K562 (cell line): ENCODE measurements at regions not wholly inside any gene's neighbourhood (a gene's known extent, or its start where the extent isn't known, plus 50 kb on each side); places are given as distances from the start of the nearest gene placed in this dataset.

Source experiments
- ATAC-seq: fragments of 200-7000 bp; cut with Tn5 transposase; 3 replicates; pipeline ENCODE4 v1.9.1; 2020; ENCODE audit warnings: moderate library complexity
- BruUV-seq: library from RNA; stranded (reverse); fragments of 400-500 nt; replicated peaks from 2 replicates; lab custom pipeline; 2021; lab: Mats Ljungman, UMichigan
- CTCF ChIA-PET: fragments of 300-600 bp; formaldehyde crosslinking; extraction: SDS; loops from one replicate; lab custom pipeline; 2021; ENCODE audit warnings: low intra/inter-chr PET ratio; lab: Yijun Ruan, JAX
- POLR2A ChIA-PET: fragments of 300-600, 350-650 bp; sonication (Branson Sonifier 250); formaldehyde crosslinking; extraction: SDS; loops from one replicate; lab custom pipeline; 2021; ENCODE audit warnings: antibody characterized with exemption, inconsistent platforms; lab: Yijun Ruan, JAX
- DNase-seq, 4 experiments: peaks; one replicate each; pipeline versions ENCODE4 v3.0.0 to v3.0.0-alpha.2; 2011 to 2018; ENCODE audit warnings: low spot score in 3 of 4, mixed read lengths in 3 of 4; ENCODE audit errors: extremely low read depth in 1 of 4
- FAIRE-seq: peaks from 2 replicates; lab custom pipeline; 2011; peaks lifted over from hg19 to GRCh38; lab: Jason Lieb, UNC
- H2AFZ ChIP-seq: 2 replicates; pipeline ENCODE4 v1.6.0; 2011; ENCODE audit warnings: low read depth, low read length, control low read depth, inconsistent platforms
- H3K27ac ChIP-seq: fragments of 200-600 bp; 3 replicates; pipeline ENCODE4 v1.8.0; 2011; ENCODE audit warnings: low read depth, mild to moderate bottlenecking, control low read depth, inconsistent platforms, low read length, moderate library complexity, mixed read lengths; ENCODE audit errors: extremely low read depth
- H3K27me3 ChIP-seq, 2 experiments: fragments of 300-600 bp in 1 of 2; 2 replicates in 1 of 2; 3 replicates in 1 of 2; pipeline versions ENCODE4 v1.6.0 to v1.8.0; 2011; ENCODE audit warnings: inconsistent platforms in 2 of 2, low read length in 2 of 2, mild to moderate bottlenecking in 1 of 2, mixed read lengths in 1 of 2, moderate library complexity in 1 of 2; ENCODE audit not compliant: control insufficient read depth in 2 of 2, insufficient read depth in 2 of 2
- H3K36me3 ChIP-seq: fragments of 300-600 bp; 3 replicates; pipeline ENCODE4 v1.8.0; 2011; ENCODE audit warnings: mild to moderate bottlenecking, low read length, inconsistent platforms; ENCODE audit not compliant: control insufficient read depth, insufficient read depth
- H3K4me1 ChIP-seq, 2 experiments: fragments of 200-600 bp in 1 of 2; replicated peaks in 1 of 2; 2 replicates in 1 of 2; 3 replicates in 1 of 2; pipeline versions ENCODE4 v1.5.1 to v1.8.0; 2011; ENCODE audit warnings: inconsistent platforms in 2 of 2, low read length in 2 of 2, mild to moderate bottlenecking in 1 of 2, mixed read lengths in 1 of 2, moderate library complexity in 1 of 2; ENCODE audit not compliant: control insufficient read depth in 2 of 2, insufficient read depth in 2 of 2
- H3K4me2 ChIP-seq: 2 replicates; pipeline ENCODE4 v1.6.1; 2011; ENCODE audit warnings: low read length, control low read depth, inconsistent platforms, mixed read lengths; ENCODE audit not compliant: insufficient read depth
- H3K4me3 ChIP-seq: fragments of 200-600 bp; sonication (generic), shearing (Covaris generic); 2 replicates; pipeline ENCODE4 v1.5.1; 2016; ENCODE audit warnings: control low read depth, inconsistent platforms
- H3K79me2 ChIP-seq: fragments of 200-600 bp; 3 replicates; pipeline ENCODE4 v1.8.0; 2011; ENCODE audit warnings: low read length, inconsistent platforms; ENCODE audit not compliant: control insufficient read depth, insufficient read depth
- H3K9ac ChIP-seq, 2 experiments: 2 replicates each; pipeline versions ENCODE4 v1.6.0 to v1.6.1; 2011; ENCODE audit warnings: low read depth in 2 of 2, low read length in 2 of 2, control low read depth in 1 of 2, inconsistent platforms in 1 of 2, mild to moderate bottlenecking in 1 of 2, mixed read lengths in 1 of 2; ENCODE audit not compliant: insufficient read depth in 1 of 2
- H3K9me1 ChIP-seq: one replicate; pipeline ENCODE4 v1.6.0; 2011; ENCODE audit warnings: inconsistent platforms, mild to moderate bottlenecking, low read length, moderate library complexity; ENCODE audit not compliant: control insufficient read depth, insufficient read depth
- H3K9me3 ChIP-seq: replicated peaks from 2 replicates; pipeline ENCODE4 v1.5.1; 2011; ENCODE audit warnings: low read depth, low read length, inconsistent platforms; ENCODE audit not compliant: control insufficient read depth, insufficient read depth
- H4K20me1 ChIP-seq: replicated peaks from 2 replicates; pipeline ENCODE4 v1.6.1; 2011; ENCODE audit warnings: low read length, inconsistent platforms, mixed read lengths; ENCODE audit not compliant: control insufficient read depth, insufficient read depth
- ATF7 ChIP-seq: fragments of 450-650 bp; IDR thresholded peaks from 2 replicates; pipeline ENCODE4 v1.7.1; 2014; ENCODE audit warnings: mild to moderate bottlenecking, moderate library complexity
- CBFA2T3 ChIP-seq: fragments of 450-650 bp; IDR thresholded peaks from 2 replicates; pipeline ENCODE4 v1.6.1; 2017
- CREBBP ChIP-seq: IDR thresholded peaks from one replicate; pipeline ENCODE4 v1.6.1; 2012; ENCODE audit warnings: low read depth, mild to moderate bottlenecking, control low read depth, inconsistent platforms, low read length
- E2F1 ChIP-seq: sonication (generic); formaldehyde crosslinking; IDR thresholded peaks from 2 replicates; pipeline ENCODE4 v1.8.1; 2023; ENCODE audit warnings: mild to moderate bottlenecking, missing genetic modification reagents, moderate library complexity
- HMG20B ChIP-seq: fragments of 250-450 bp; sonication (Bioruptor Pico); IDR thresholded peaks from 2 replicates; pipeline ENCODE4 v1.5.0; 2021; ENCODE audit warnings: mild to moderate bottlenecking
- HSF4 ChIP-seq: fragments of 250-450 bp; sonication (Bioruptor Pico); IDR thresholded peaks from 2 replicates; pipeline ENCODE4 v2.1.2; 2022; ENCODE audit warnings: mild to moderate bottlenecking, moderate library complexity, borderline replicate concordance
- KLF1 ChIP-seq: fragments of 450-650 bp; IDR thresholded peaks from 2 replicates; pipeline ENCODE4 v1.6.1; 2016; ENCODE audit warnings: missing genetic modification characterization, missing compliant biosample characterization
- MAFF ChIP-seq: IDR thresholded peaks from 2 replicates; pipeline ENCODE4 v1.6.1; 2012; ENCODE audit warnings: low read length, improper control_type of control experiment
- MAFG ChIP-seq: fragments of 450-650 bp; conservative IDR thresholded peaks from 2 replicates; pipeline ENCODE4 v1.6.1; 2016; ENCODE audit warnings: missing genetic modification characterization, missing compliant biosample characterization
- NKRF ChIP-seq: fragments of 450-650 bp; IDR thresholded peaks from 2 replicates; pipeline ENCODE4 v1.6.1; 2016; ENCODE audit warnings: borderline replicate concordance
- RCOR1 ChIP-seq, 2 experiments: IDR thresholded peaks; 2 replicates each; pipeline ENCODE4 v1.6.1; 2012; ENCODE audit warnings: low read depth in 2 of 2, low read length in 2 of 2, borderline replicate concordance in 1 of 2, improper control_type of control experiment in 1 of 2
- SNRNP70 ChIP-seq: fragments of 200-400 bp; formaldehyde crosslinking; optimal IDR thresholded peaks from 2 replicates; pipeline ENCODE3; 2017; ENCODE audit warnings: low read depth, low read length
- ZNF431 ChIP-seq: sonication (generic); formaldehyde crosslinking; IDR thresholded peaks from 2 replicates; pipeline ENCODE4 v1.8.0; 2022; ENCODE audit warnings: mild to moderate bottlenecking, missing genetic modification reagents
- WGBS: fragments of 100-300 bp; shearing (Covaris generic); methylation state at CpG from one replicate; pipeline ENCODE4 v1.1.6; 2016; ENCODE audit warnings: low coverage, mixed read lengths; ENCODE audit not compliant: insufficient coverage; ENCODE audit errors: missing lambda C conversion rate; 5-methylcytosine and 5-hydroxymethylcytosine counted together
- in situ Hi-C: fragments of 300-500 bp; cut with MboI; formaldehyde crosslinking; loops from 4 replicates; pipeline ENCODE4 v1.15.0; 2018; ENCODE audit warnings: inconsistent platforms, mixed read lengths
- intact Hi-C: fragments of 100-400 bp; cut with micrococcal nuclease; formaldehyde crosslinking; loops from 2 replicates; pipeline ENCODE4 v1.14.2; 2022

GRCh38 chr15:95601525-95601924 is 729.0 kb upstream of the NR2F2 start (continued):
- TF ChIP-seq NKRF (no peak), MAFG (peak; percentile 35; the same call in 1 of the 2 replicates), ATF7 (no peak), MAFF (peak; percentile 55), HMG20B (CRISPR knock-in tag) (no peak), CREBBP (no peak), RCOR1 (IDR thresholded peaks at IDR 0.05; ENCODE audit: borderline replicate concordance in 1 of 2, low read depth in 2 of 2, low read length in 2 of 2) (no peak), ZNF431 (CRISPR knock-in tag) (no peak), SNRNP70 (no peak)

- no peaks in the 10 kb centered on the region for H3K4me1 ChIP-seq
- FAIRE-seq, result peak; percentile 35
- intact Hi-C loops (no loop called here), in situ Hi-C loops (no loop called here)
- no peak overlapping the region for H2AFZ ChIP-seq
- H3K79me2 ChIP-seq, result no peaks in the 10 kb centered on the region
- WGBS, result 66% methylated on average over 8 of the region's 8 CpGs
- H3K27me3 ChIP-seq, result no peaks in the 10 kb centered on the region
- no peaks in the 10 kb centered on the region; the same call in 2 of the 3 replicates for H3K36me3 ChIP-seq
- ATAC-seq, result no peak
- TF ChIP-seq HSF4 (CRISPR knock-in tag) (no peak), CBFA2T3 (0 out of 2 replicates have a peak, but pooled peaks have one; percentile 19), KLF1 (tag) (no peak), E2F1 (CRISPR knock-in tag) (no peak)
- no peak overlapping the region for H3K27ac ChIP-seq
- no peak overlapping the region for H3K4me2 ChIP-seq
- DNase-seq, result no peak
- BruUV-seq, result no TSS peak
- H4K20me1 ChIP-seq, result no peaks in the 10 kb centered on the region
- ChIA-PET POLR2A (no interaction called here), CTCF (no interaction called here)
- H3K9me3 ChIP-seq, result peaks cover 5% of the 10 kb centered on the region; the same call in 1 of the 2 replicates
- no peak overlapping the region for H3K9ac ChIP-seq
- no peaks in the 10 kb centered on the region for H3K9me1 ChIP-seq
- no peak overlapping the region for H3K4me3 ChIP-seq
Measured at GRCh38 chr15:95603802-95604201, 726.7 kb upstream of the NR2F2 start.
